HFF-Myc (cell line): ENCODE measurements at regions not wholly inside any gene's neighbourhood (a gene's known extent, or its start where the extent isn't known, plus 50 kb on each side); places are given as distances from the start of the nearest gene placed in this dataset.

Source experiments
- DNase-seq: peaks from one replicate; pipeline ENCODE4 v3.0.0-alpha.2; 2011; ENCODE audit warnings: low read depth; ENCODE audit errors: extremely low read depth
- H3K4me3 ChIP-seq: replicated peaks from 2 replicates; pipeline ENCODE4 v1.5.1; 2011; ENCODE audit warnings: low read depth, mild to moderate bottlenecking, control low read depth, low read length
- TF ChIP-seq, protein P1 (sequence below): IDR thresholded peaks from 2 replicates; pipeline ENCODE4 v1.5.1; 2012; ENCODE audit warnings: mild to moderate bottlenecking, low read depth, low read length, control low read depth; ENCODE audit errors: missing control alignments

DNA sequence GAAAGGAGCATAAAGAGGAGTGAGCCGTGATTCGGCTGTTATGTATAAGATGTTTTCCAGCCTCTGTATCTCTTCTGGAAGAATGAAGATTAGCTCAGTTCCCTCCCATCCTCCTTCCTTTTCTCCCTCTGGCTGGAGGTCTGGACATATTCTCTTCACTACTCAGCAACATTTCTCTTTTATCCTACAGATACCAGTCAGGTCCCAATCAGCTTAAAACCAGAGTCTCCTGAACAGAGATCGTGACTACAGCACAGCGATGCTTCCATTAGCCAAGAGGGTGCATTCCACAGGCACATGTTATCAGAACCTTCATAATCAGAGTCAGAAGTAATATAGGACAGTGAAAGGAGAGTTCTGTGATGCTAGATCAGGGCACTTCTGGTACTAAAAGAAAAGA is 133.9 kb upstream of the SOX4 start:
- no peak overlapping the region for H3K4me3 ChIP-seq
- DNase-seq, result no peak
- TF ChIP-seq, protein P1, sequence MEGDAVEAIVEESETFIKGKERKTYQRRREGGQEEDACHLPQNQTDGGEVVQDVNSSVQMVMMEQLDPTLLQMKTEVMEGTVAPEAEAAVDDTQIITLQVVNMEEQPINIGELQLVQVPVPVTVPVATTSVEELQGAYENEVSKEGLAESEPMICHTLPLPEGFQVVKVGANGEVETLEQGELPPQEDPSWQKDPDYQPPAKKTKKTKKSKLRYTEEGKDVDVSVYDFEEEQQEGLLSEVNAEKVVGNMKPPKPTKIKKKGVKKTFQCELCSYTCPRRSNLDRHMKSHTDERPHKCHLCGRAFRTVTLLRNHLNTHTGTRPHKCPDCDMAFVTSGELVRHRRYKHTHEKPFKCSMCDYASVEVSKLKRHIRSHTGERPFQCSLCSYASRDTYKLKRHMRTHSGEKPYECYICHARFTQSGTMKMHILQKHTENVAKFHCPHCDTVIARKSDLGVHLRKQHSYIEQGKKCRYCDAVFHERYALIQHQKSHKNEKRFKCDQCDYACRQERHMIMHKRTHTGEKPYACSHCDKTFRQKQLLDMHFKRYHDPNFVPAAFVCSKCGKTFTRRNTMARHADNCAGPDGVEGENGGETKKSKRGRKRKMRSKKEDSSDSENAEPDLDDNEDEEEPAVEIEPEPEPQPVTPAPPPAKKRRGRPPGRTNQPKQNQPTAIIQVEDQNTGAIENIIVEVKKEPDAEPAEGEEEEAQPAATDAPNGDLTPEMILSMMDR, result no peak

DNA sequence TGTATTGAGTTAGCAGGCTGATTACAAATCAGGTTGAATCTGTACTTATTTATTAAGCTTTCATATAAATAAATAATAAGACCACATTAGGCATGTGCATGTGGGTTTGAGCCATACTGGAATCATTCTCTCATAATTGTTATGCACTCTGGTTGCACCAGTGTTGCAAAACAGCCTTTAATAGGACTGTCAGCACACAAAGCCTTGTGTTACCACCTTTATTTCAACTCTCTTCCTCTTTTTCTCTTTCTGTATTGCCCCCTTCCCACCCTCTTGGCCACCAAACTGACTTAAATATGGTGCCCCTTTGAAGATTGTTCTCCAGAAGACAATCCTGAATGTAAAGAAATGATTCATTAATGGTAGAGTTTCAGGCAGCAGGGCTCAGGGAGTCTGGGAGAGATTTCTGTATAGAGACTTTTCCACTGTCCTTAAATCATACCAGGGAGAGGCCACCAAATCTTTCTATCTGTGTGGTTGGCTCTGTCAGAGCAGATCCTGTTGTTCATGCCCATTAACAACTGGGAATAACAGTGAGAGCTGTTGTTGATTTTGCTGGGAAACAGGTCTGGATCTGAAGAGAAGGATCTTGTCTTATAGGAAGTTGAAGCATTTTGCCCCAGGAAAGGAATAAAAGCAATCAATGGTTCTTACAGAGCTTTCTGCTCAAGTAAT is 131.6 kb upstream of the SOX4 start:
- H3K4me3 ChIP-seq, result no peak overlapping the region
- TF ChIP-seq, protein P1, result no peak
- DNase-seq, result no peak

DNA sequence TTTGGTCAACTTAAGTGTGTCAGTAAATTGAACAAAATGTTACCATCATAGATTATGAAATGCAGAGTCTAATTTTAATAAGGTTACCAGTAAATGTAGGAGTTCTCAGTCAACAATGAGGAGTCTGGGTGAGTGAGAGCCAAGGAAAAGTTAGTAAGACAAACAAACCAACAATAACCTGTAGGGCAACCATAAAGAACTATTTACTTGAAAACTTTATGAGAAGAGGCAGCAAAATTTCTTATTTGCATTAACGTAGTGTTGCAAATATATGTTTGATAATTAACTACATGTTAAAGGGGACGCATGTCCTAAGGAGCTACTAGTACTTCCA is 131.1 kb upstream of the SOX4 start:
- DNase-seq, result no peak
- no peak overlapping the region for H3K4me3 ChIP-seq
- TF ChIP-seq, protein P1, result no peak

DNA sequence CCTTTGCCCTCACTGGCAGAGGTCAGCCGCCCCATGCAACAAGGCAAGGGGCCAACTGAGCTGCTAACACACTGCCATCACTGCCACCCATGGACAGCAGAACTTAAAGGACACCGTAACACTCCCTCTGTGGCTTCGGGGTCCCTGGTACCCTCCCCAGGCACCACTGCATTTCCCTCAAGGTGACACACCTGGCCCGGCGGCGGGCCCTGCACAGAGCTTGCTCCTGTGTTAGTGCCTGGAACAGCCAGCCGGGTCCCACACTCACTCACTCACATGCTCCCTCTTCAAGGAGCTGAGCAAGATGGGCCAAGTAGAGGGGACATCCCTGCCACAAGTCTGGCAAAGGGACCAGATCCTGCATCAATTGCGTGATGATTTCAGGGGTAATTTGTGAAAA is 126.5 kb upstream of the SOX4 start:
- no peak for DNase-seq
- TF ChIP-seq, protein P1, result no peak
- no peak overlapping the region for H3K4me3 ChIP-seq

DNA sequence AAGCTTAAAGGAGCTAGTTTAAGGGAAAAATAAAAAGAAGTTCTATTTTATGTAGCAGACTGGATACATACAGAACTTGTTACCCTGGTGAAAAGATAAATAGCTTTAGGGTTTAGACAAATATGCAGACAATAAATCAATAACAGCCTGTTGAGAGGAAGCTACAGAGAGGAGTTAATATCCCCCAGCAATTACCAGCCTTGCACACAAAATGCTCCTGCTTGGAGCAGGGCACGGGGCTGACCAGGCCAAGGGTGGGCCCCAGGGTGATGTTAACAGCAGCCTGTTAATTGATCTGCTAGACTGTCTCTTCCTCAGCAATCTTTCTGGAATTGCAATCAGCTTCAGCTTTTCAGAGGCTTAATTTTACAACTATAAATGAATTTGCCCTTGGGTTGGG is 125.1 kb upstream of the SOX4 start:
- TF ChIP-seq, protein P1, result no peak
- H3K4me3 ChIP-seq, result no peak overlapping the region
- DNase-seq, result no peak

DNA sequence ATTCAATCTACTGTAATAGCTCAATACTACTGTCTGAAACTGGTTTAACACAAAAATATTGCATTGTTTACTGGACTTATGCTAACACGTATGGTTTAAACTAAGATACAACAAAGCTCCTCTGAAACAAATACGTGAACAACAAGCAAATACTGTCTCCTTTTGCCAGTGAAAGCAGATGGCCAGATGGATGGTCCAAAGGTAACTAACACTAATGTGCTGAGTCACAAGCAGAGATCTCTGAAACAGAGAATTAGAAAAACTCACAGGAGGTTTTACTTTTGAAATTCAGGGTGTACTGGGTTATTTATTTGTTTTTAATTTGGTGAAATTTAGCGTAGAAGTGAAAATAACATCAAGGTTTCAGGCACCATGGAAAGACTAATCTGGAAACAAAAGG is 124.3 kb upstream of the SOX4 start:
- no peak for DNase-seq
- TF ChIP-seq, protein P1, result no peak
- no peak overlapping the region for H3K4me3 ChIP-seq

DNA sequence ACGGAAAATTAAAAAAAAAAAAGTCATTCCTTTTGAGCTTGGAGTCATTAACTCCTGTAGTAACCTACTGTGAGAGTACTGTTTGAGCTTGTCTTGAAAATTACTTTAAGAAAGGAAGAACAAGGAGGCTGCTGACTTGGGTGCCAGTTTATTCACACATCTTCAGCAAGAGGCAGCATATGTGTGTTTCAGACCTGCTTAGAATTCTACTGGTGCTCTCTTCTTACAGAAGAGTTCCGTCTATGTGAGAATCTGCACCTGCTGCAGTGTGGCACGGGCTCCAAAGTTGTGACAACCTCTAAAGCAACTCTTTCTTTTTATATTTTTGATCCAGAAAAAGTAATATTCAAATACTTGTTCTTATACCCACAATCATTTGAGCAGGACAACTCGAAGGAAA is 117.4 kb upstream of the SOX4 start:
- no peak for DNase-seq
- TF ChIP-seq, protein P1, result no peak
- H3K4me3 ChIP-seq, result no peak overlapping the region
